ENCODE measurements at regions not wholly inside any gene's neighbourhood (a gene's known extent, or its start where the extent isn't known, plus 50 kb on each side); places are given as distances from the start of the nearest gene placed in this dataset.

- Histone ChIP-seq H3K79me2 (ENCODE audit: control insufficient read depth, insufficient read depth, low read length, unreplicated experiment) (no peaks in the 10 kb centered on the region), H3K27ac (ENCODE audit: low read depth, low read length) (no peak overlapping the region), H3K4me3 (ENCODE audit: low read depth, low read length) (no peak overlapping the region), H2AFZ (ENCODE audit: low read length, unreplicated experiment) (no peak overlapping the region), H3K36me3 (ENCODE audit: insufficient read depth, low read length) (no peaks in the 10 kb centered on the region), H3K27me3 (ENCODE audit: insufficient read depth, low read length) (peaks cover 5% of the 10 kb centered on the region), H3K4me1 (ENCODE audit: control insufficient read depth, insufficient read depth, low read length, unreplicated experiment) (no peaks in the 10 kb centered on the region)
These were observed 79.3 kb upstream of the FAM98A start for GRCh38 chr2:33678436-33678835.

GRCh38 chr2:33673937-33674336, 74.8 kb upstream of the FAM98A start:
- Histone ChIP-seq H2AFZ (ENCODE audit: low read length, unreplicated experiment) (no peak overlapping the region), H3K36me3 (ENCODE audit: insufficient read depth, low read length) (no peaks in the 10 kb centered on the region), H3K4me1 (ENCODE audit: control insufficient read depth, insufficient read depth, low read length, unreplicated experiment) (no peaks in the 10 kb centered on the region), H3K79me2 (ENCODE audit: control insufficient read depth, insufficient read depth, low read length, unreplicated experiment) (no peaks in the 10 kb centered on the region), H3K4me3 (ENCODE audit: low read depth, low read length) (no peak overlapping the region), H3K27me3 (ENCODE audit: insufficient read depth, low read length) (peaks cover 11% of the 10 kb centered on the region; the same call in 1 of the 2 replicates), H3K27ac (ENCODE audit: low read depth, low read length) (no peak overlapping the region)

GRCh38 chr2:33672896-33673295, 73.8 kb upstream of the FAM98A start:
- Histone ChIP-seq H2AFZ (ENCODE audit: low read length, unreplicated experiment) (no peak overlapping the region), H3K27me3 (ENCODE audit: insufficient read depth, low read length) (peaks cover 11% of the 10 kb centered on the region; the same call in 1 of the 2 replicates), H3K4me3 (ENCODE audit: low read depth, low read length) (no peak overlapping the region)

GRCh38 chr2:33672389-33672788, 73.3 kb upstream of the FAM98A start:
- H2AFZ ChIP-seq (ENCODE audit: low read length, unreplicated experiment), result no peak overlapping the region
- no peaks in the 10 kb centered on the region for H3K36me3 ChIP-seq (ENCODE audit: insufficient read depth, low read length)
- H3K27ac ChIP-seq (ENCODE audit: low read depth, low read length), result no peak overlapping the region
- H3K4me1 ChIP-seq (ENCODE audit: control insufficient read depth, insufficient read depth, low read length, unreplicated experiment), result no peaks in the 10 kb centered on the region
- no peaks in the 10 kb centered on the region for H3K79me2 ChIP-seq (ENCODE audit: control insufficient read depth, insufficient read depth, low read length, unreplicated experiment)
- peaks cover 11% of the 10 kb centered on the region; the same call in 1 of the 2 replicates for H3K27me3 ChIP-seq (ENCODE audit: insufficient read depth, low read length)
- H3K4me3 ChIP-seq (ENCODE audit: low read depth, low read length), result no peak overlapping the region

More at GRCh38 chr2:33672896-33673295, 73.8 kb upstream of the FAM98A start:
- Histone ChIP-seq H3K79me2 (ENCODE audit: control insufficient read depth, insufficient read depth, low read length, unreplicated experiment) (no peaks in the 10 kb centered on the region), H3K36me3 (ENCODE audit: insufficient read depth, low read length) (no peaks in the 10 kb centered on the region), H3K4me1 (ENCODE audit: control insufficient read depth, insufficient read depth, low read length, unreplicated experiment) (no peaks in the 10 kb centered on the region), H3K27ac (ENCODE audit: low read depth, low read length) (no peak overlapping the region)

- H3K4me1 ChIP-seq (ENCODE audit: control insufficient read depth, insufficient read depth, low read length, unreplicated experiment), result no peaks in the 10 kb centered on the region
- no peaks in the 10 kb centered on the region for H3K79me2 ChIP-seq (ENCODE audit: control insufficient read depth, insufficient read depth, low read length, unreplicated experiment)
- no peaks in the 10 kb centered on the region for H3K36me3 ChIP-seq (ENCODE audit: insufficient read depth, low read length)
- peaks cover 11% of the 10 kb centered on the region; the same call in 1 of the 2 replicates for H3K27me3 ChIP-seq (ENCODE audit: insufficient read depth, low read length)
- no peak overlapping the region for H3K4me3 ChIP-seq (ENCODE audit: low read depth, low read length)
- H3K27ac ChIP-seq (ENCODE audit: low read depth, low read length), result no peak overlapping the region
- no peak overlapping the region for H2AFZ ChIP-seq (ENCODE audit: low read length, unreplicated experiment)
These were observed 72.1 kb upstream of the FAM98A start for GRCh38 chr2:33671198-33671597.

GRCh38 chr2:33670392-33670937, 71.4 kb upstream of the FAM98A start:
- Histone ChIP-seq H3K79me2 (ENCODE audit: control insufficient read depth, insufficient read depth, low read length, unreplicated experiment) (no peaks in the 10 kb centered on the region), H3K4me3 (ENCODE audit: low read depth, low read length) (no peak overlapping the region), H3K27ac (ENCODE audit: low read depth, low read length) (no peak overlapping the region), H3K36me3 (ENCODE audit: insufficient read depth, low read length) (no peaks in the 10 kb centered on the region), H3K27me3 (ENCODE audit: insufficient read depth, low read length) (peaks cover 11% of the 10 kb centered on the region; the same call in 1 of the 2 replicates), H2AFZ (ENCODE audit: low read length, unreplicated experiment) (no peak overlapping the region), H3K4me1 (ENCODE audit: control insufficient read depth, insufficient read depth, low read length, unreplicated experiment) (no peaks in the 10 kb centered on the region)

GRCh38 chr2:33666879-33667278, 67.8 kb upstream of the FAM98A start:
- Histone ChIP-seq H2AFZ (ENCODE audit: low read length, unreplicated experiment) (no peak overlapping the region), H3K36me3 (ENCODE audit: insufficient read depth, low read length) (no peaks in the 10 kb centered on the region), H3K4me3 (ENCODE audit: low read depth, low read length) (no peak overlapping the region), H3K27me3 (ENCODE audit: insufficient read depth, low read length) (0 out of 2 replicates have a peak, but pooled peaks cover 7% of the 10 kb centered on the region), H3K27ac (ENCODE audit: low read depth, low read length) (no peak overlapping the region), H3K4me1 (ENCODE audit: control insufficient read depth, insufficient read depth, low read length, unreplicated experiment) (no peaks in the 10 kb centered on the region), H3K79me2 (ENCODE audit: control insufficient read depth, insufficient read depth, low read length, unreplicated experiment) (no peaks in the 10 kb centered on the region)

GRCh38 chr2:33665039-33665438, 65.9 kb upstream of the FAM98A start:
- Histone ChIP-seq H3K79me2 (ENCODE audit: control insufficient read depth, insufficient read depth, low read length, unreplicated experiment) (no peaks in the 10 kb centered on the region), H3K4me3 (ENCODE audit: low read depth, low read length) (no peak overlapping the region), H3K36me3 (ENCODE audit: insufficient read depth, low read length) (no peaks in the 10 kb centered on the region), H3K27ac (ENCODE audit: low read depth, low read length) (no peak overlapping the region), H3K4me1 (ENCODE audit: control insufficient read depth, insufficient read depth, low read length, unreplicated experiment) (no peaks in the 10 kb centered on the region), H3K27me3 (ENCODE audit: insufficient read depth, low read length) (no peaks in the 10 kb centered on the region), H2AFZ (ENCODE audit: low read length, unreplicated experiment) (no peak overlapping the region)

- no peaks in the 10 kb centered on the region for H3K79me2 ChIP-seq (ENCODE audit: control insufficient read depth, insufficient read depth, low read length, unreplicated experiment)
- H2AFZ ChIP-seq (ENCODE audit: low read length, unreplicated experiment), result no peak overlapping the region
- no peak overlapping the region for H3K27ac ChIP-seq (ENCODE audit: low read depth, low read length)
- H3K36me3 ChIP-seq (ENCODE audit: insufficient read depth, low read length), result no peaks in the 10 kb centered on the region
- H3K27me3 ChIP-seq (ENCODE audit: insufficient read depth, low read length), result no peaks in the 10 kb centered on the region
- H3K4me1 ChIP-seq (ENCODE audit: control insufficient read depth, insufficient read depth, low read length, unreplicated experiment), result no peaks in the 10 kb centered on the region
- no peak overlapping the region for H3K4me3 ChIP-seq (ENCODE audit: low read depth, low read length)
These were observed 61.5 kb upstream of the FAM98A start for GRCh38 chr2:33660416-33661123.

GRCh38 chr2:33655626-33656320, 56.7 kb upstream of the FAM98A start:
- Histone ChIP-seq H3K27ac (ENCODE audit: low read depth, low read length) (no peak overlapping the region), H3K27me3 (ENCODE audit: insufficient read depth, low read length) (no peaks in the 10 kb centered on the region), H3K4me3 (ENCODE audit: low read depth, low read length) (no peak overlapping the region), H3K36me3 (ENCODE audit: insufficient read depth, low read length) (no peaks in the 10 kb centered on the region), H3K4me1 (ENCODE audit: control insufficient read depth, insufficient read depth, low read length, unreplicated experiment) (no peaks in the 10 kb centered on the region), H3K79me2 (ENCODE audit: control insufficient read depth, insufficient read depth, low read length, unreplicated experiment) (no peaks in the 10 kb centered on the region), H2AFZ (ENCODE audit: low read length, unreplicated experiment) (no peak overlapping the region)
